ENCODE measurements at regions not wholly inside any gene's neighbourhood (a gene's known extent, or its start where the extent isn't known, plus 50 kb on each side); places are given as distances from the start of the nearest gene placed in this dataset.

DNA sequence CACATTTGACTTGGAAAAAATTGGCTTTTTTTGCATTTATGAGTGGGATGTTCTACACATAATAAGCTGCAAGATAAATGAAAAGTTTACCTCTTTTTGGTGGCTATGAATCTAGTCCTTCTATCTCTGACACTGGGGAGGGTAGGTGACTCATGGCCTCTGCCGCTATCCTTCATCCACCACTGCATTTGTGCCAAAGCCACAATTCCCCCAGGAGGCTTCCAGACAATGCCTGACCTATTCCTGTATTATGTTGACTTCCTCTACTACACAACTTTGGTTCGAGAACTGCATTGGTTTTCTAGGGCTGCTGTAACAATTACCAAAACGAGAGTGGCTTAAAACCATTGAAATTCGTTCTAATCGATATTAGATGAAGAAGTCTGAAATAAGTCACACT is 245.6 kb downstream of the TRAM1L1 start:
- Histone ChIP-seq H3K36me3 (ENCODE audit: control insufficient read depth in 3 of 3, insufficient read depth in 3 of 3, low read length in 3 of 3) (no peaks in the 10 kb centered on the region), H3K4me1 (ENCODE audit: control insufficient read depth in 3 of 3, insufficient read depth in 3 of 3, low read length in 3 of 3) (no peaks in the 10 kb centered on the region), H3K27me3 (ENCODE audit: control insufficient read depth in 3 of 3, insufficient read depth in 3 of 3, low read length in 3 of 3) (no peaks in the 10 kb centered on the region), H3K9me3 (ENCODE audit: control insufficient read depth in 3 of 3, low read length in 3 of 3) (no peaks in the 10 kb centered on the region), H3K27ac (ENCODE audit: low read depth, low read length) (no peak overlapping the region), H3K4me3 (ENCODE audit: low read length in 3 of 3) (no peak overlapping the region), H3K9ac (ENCODE audit: low read depth in 1 of 3, low read length in 3 of 3) (no peak overlapping the region)

DNA sequence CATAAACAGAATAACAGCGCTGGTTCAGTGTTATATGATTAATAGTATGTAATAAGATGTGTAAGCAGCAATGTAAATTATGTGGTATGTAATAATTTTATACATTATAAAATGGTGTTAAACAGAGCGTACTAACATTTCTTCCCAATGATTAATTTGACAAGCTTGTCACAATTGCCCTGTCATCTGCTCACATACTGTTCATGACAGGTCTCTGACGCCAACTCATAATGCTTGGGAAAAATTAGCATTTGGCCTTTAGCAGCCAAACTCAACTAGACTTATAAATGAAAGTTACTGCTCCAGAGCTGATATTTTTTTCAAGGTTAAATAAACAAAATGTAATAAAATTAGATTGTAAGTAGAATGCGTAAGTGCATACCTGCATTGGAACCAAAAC is 246.8 kb downstream of the TRAM1L1 start:
- no peak overlapping the region for H3K27ac ChIP-seq (ENCODE audit: low read depth, low read length)
- no peak overlapping the region for H3K9ac ChIP-seq (ENCODE audit: low read depth in 1 of 3, low read length in 3 of 3)
- H3K27me3 ChIP-seq (ENCODE audit: control insufficient read depth in 3 of 3, insufficient read depth in 3 of 3, low read length in 3 of 3): no peaks in the 10 kb centered on the region

DNA sequence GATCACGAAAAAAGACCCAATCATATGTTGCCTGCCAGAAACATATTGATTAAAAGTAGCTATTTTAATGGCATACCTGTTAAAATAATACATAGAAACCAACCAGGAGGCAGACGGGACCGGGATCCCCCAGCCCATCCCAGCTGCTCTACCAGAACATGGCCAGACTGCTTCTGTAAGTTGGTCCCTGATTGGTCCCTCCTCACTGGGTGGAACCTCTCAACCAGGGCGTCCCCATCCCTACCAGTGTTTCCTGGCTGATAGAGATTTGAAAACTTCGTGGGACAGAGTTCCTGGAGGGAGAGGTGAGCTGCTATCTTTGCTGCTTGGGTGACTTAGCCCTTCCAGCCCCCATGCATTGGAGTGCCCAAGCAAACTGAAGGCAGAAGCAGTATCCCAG is 256.2 kb downstream of the TRAM1L1 start:
- Histone ChIP-seq H3K4me3 (ENCODE audit: low read length in 3 of 3) (no peak overlapping the region), H3K36me3 (ENCODE audit: control insufficient read depth in 3 of 3, insufficient read depth in 3 of 3, low read length in 3 of 3) (no peaks in the 10 kb centered on the region), H3K27me3 (ENCODE audit: control insufficient read depth in 3 of 3, insufficient read depth in 3 of 3, low read length in 3 of 3) (no peaks in the 10 kb centered on the region), H3K27ac (ENCODE audit: low read depth, low read length) (no peak overlapping the region), H3K9me3 (ENCODE audit: control insufficient read depth in 3 of 3, low read length in 3 of 3) (no peaks in the 10 kb centered on the region), H3K4me1 (ENCODE audit: control insufficient read depth in 3 of 3, insufficient read depth in 3 of 3, low read length in 3 of 3) (no peaks in the 10 kb centered on the region), H3K9ac (ENCODE audit: low read depth in 1 of 3, low read length in 3 of 3) (no peak overlapping the region)

More for the DNA sequence above, 246.8 kb downstream of the TRAM1L1 start:
- Histone ChIP-seq H3K9me3 (ENCODE audit: control insufficient read depth in 3 of 3, low read length in 3 of 3) (no peaks in the 10 kb centered on the region), H3K36me3 (ENCODE audit: control insufficient read depth in 3 of 3, insufficient read depth in 3 of 3, low read length in 3 of 3) (no peaks in the 10 kb centered on the region), H3K4me1 (ENCODE audit: control insufficient read depth in 3 of 3, insufficient read depth in 3 of 3, low read length in 3 of 3) (no peaks in the 10 kb centered on the region), H3K4me3 (ENCODE audit: low read length in 3 of 3) (no peak overlapping the region)

DNA sequence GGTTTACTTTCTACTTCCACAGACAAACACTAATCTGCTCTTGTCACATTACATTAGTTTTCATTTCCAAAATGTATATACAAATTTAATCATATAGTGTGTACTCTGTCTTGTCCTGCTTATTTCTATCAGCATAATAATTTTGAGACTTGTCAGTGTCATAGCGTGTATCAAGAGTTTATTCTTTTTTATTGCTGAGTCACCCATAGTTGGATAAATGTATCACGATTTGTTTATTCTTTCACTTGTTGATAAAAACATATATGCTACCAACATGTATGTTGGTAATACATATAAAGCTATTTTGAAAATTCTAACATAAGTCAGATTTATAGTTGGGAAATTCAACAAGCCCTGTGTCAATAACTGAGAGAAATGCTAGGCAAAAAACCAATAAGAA is 261.2 kb downstream of the TRAM1L1 start:
- H3K36me3 ChIP-seq (ENCODE audit: control insufficient read depth in 3 of 3, insufficient read depth in 3 of 3, low read length in 3 of 3): no peaks in the 10 kb centered on the region
- H3K27ac ChIP-seq (ENCODE audit: low read depth, low read length): no peak overlapping the region
- no peak overlapping the region for H3K4me3 ChIP-seq (ENCODE audit: low read length in 3 of 3)
- no peaks in the 10 kb centered on the region for H3K9me3 ChIP-seq (ENCODE audit: control insufficient read depth in 3 of 3, low read length in 3 of 3)
- no peaks in the 10 kb centered on the region for H3K4me1 ChIP-seq (ENCODE audit: control insufficient read depth in 3 of 3, insufficient read depth in 3 of 3, low read length in 3 of 3)
- H3K27me3 ChIP-seq (ENCODE audit: control insufficient read depth in 3 of 3, insufficient read depth in 3 of 3, low read length in 3 of 3): no peaks in the 10 kb centered on the region
- H3K9ac ChIP-seq (ENCODE audit: low read depth in 1 of 3, low read length in 3 of 3): no peak overlapping the region

DNA sequence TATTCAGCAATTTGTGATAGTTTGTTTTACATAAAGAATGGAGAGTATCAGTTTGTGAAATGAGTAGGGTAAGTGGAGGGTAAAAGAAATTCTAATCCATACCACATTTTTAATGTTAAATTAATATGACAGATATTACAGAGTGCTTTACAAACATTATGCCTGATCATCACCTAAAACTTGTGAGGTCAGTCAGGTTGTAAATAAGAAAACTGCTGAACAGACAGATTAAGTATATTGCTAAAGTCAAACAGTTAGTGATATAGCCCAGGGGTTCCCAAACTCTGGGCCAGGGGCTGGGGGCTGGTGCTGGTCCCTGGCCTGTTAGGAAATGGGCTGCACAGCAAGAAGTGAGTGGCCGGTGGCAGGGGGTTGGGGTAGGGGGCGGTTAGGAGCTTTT is 273.6 kb downstream of the TRAM1L1 start:
- Histone ChIP-seq H3K4me3 (ENCODE audit: low read length in 3 of 3) (no peak overlapping the region), H3K27me3 (ENCODE audit: control insufficient read depth in 3 of 3, insufficient read depth in 3 of 3, low read length in 3 of 3) (no peaks in the 10 kb centered on the region), H3K27ac (ENCODE audit: low read depth, low read length) (no peak overlapping the region), H3K9me3 (ENCODE audit: control insufficient read depth in 3 of 3, low read length in 3 of 3) (no peaks in the 10 kb centered on the region), H3K4me1 (ENCODE audit: control insufficient read depth in 3 of 3, insufficient read depth in 3 of 3, low read length in 3 of 3) (no peaks in the 10 kb centered on the region), H3K36me3 (ENCODE audit: control insufficient read depth in 3 of 3, insufficient read depth in 3 of 3, low read length in 3 of 3) (no peaks in the 10 kb centered on the region), H3K9ac (ENCODE audit: low read depth in 1 of 3, low read length in 3 of 3) (no peak overlapping the region)

DNA sequence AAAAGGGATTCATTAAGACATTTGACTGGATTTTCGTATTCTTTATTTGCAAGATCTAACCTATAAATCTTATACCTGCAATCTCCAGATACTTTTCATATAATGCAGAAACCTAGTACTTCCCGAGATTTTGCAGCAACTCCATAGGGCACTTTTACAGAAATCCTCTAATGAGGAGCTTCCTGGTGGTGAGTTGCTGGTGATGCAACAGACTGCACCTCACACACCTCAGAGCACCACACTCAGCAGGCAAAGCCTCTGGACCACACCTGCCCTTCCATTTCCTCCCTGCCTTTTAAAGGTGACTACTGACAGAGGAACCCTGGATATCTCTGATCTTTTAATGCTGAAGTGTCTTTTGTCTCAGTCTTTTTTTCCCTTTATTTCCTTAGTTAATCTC is 289.4 kb downstream of the TRAM1L1 start:
- H3K4me1 ChIP-seq (ENCODE audit: control insufficient read depth in 3 of 3, insufficient read depth in 3 of 3, low read length in 3 of 3): no peaks in the 10 kb centered on the region
- H3K36me3 ChIP-seq (ENCODE audit: control insufficient read depth in 3 of 3, insufficient read depth in 3 of 3, low read length in 3 of 3): no peaks in the 10 kb centered on the region

DNA sequence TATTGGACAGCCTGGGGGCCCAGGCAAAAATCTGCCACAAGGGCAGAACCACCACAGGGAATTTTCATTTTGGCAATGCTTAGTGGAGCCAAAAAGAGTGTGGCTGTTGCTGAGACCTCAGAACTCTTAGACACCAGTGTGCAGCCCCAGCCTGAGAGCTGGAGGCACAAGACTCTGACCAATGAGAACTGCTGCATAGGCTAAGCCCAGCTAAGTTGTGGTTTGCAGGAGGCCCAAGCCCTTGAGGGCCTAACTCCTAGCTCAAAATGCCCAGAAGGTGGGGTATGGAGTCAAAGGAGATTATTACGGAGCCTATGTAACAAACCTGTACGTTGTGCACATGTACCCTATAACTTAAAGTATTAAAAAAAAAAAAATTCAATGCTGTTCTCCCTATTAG is 296.7 kb downstream of the TRAM1L1 start:
- Histone ChIP-seq H3K9me3 (ENCODE audit: control insufficient read depth in 3 of 3, low read length in 3 of 3) (no peaks in the 10 kb centered on the region), H3K27ac (ENCODE audit: low read depth, low read length) (no peak overlapping the region), H3K9ac (ENCODE audit: low read depth in 1 of 3, low read length in 3 of 3) (no peak overlapping the region), H3K27me3 (ENCODE audit: control insufficient read depth in 3 of 3, insufficient read depth in 3 of 3, low read length in 3 of 3) (no peaks in the 10 kb centered on the region), H3K36me3 (ENCODE audit: control insufficient read depth in 3 of 3, insufficient read depth in 3 of 3, low read length in 3 of 3) (no peaks in the 10 kb centered on the region), H3K4me1 (ENCODE audit: control insufficient read depth in 3 of 3, insufficient read depth in 3 of 3, low read length in 3 of 3) (no peaks in the 10 kb centered on the region), H3K4me3 (ENCODE audit: low read length in 3 of 3) (no peak overlapping the region)

More for the DNA sequence above, 289.4 kb downstream of the TRAM1L1 start:
- H3K9me3 ChIP-seq (ENCODE audit: control insufficient read depth in 3 of 3, low read length in 3 of 3): no peaks in the 10 kb centered on the region
- H3K4me3 ChIP-seq (ENCODE audit: low read length in 3 of 3): no peak overlapping the region
- no peak overlapping the region for H3K9ac ChIP-seq (ENCODE audit: low read depth in 1 of 3, low read length in 3 of 3)
- H3K27ac ChIP-seq (ENCODE audit: low read depth, low read length): no peak overlapping the region
- no peaks in the 10 kb centered on the region for H3K27me3 ChIP-seq (ENCODE audit: control insufficient read depth in 3 of 3, insufficient read depth in 3 of 3, low read length in 3 of 3)

DNA sequence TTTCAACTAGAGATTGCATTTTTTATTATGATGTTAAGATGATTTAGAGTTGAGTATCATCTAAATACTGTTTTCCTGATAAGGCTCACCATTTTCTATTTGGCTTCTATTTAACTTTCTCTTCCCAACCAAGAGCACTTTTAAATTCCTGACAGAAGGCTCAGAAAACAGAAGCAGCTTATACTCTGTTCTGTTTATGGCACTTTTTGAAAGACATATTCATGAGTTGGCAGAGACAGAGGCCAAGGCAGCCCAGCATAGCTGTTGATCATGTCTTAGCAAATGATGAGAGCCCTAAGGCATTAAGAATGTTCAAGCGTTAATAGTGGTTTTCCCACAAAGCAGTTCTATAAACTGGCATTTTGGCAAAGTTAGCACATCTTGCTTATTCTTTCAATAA is 330.3 kb downstream of the TRAM1L1 start:
- Histone ChIP-seq H3K4me1 (ENCODE audit: control insufficient read depth in 3 of 3, insufficient read depth in 3 of 3, low read length in 3 of 3) (no peaks in the 10 kb centered on the region), H3K36me3 (ENCODE audit: control insufficient read depth in 3 of 3, insufficient read depth in 3 of 3, low read length in 3 of 3) (no peaks in the 10 kb centered on the region), H3K27me3 (ENCODE audit: control insufficient read depth in 3 of 3, insufficient read depth in 3 of 3, low read length in 3 of 3) (no peaks in the 10 kb centered on the region), H3K27ac (ENCODE audit: low read depth, low read length) (no peak overlapping the region), H3K9ac (ENCODE audit: low read depth in 1 of 3, low read length in 3 of 3) (no peak overlapping the region), H3K9me3 (ENCODE audit: control insufficient read depth in 3 of 3, low read length in 3 of 3) (no peaks in the 10 kb centered on the region), H3K4me3 (ENCODE audit: low read length in 3 of 3) (no peak overlapping the region)

DNA sequence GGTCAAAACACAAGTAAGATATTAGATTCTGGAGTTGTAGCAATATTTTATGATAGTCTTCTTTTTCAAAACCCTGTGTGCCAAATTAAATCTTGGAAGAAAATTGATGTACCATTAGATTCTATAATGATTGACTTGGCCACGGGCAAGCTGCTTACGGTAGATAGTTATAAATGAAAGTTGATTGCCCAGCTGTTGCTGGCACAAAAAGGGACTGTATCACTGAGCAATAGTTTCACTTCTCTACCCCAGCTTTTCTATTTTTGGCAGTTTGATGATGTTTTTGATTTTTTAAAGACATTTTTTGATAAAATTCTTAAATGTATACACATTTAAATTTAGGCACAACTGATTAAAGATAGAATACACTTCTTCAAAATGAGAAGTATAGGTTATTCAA is 333.3 kb downstream of the TRAM1L1 start:
- H3K9ac ChIP-seq (ENCODE audit: low read depth in 1 of 3, low read length in 3 of 3): no peak overlapping the region
- no peaks in the 10 kb centered on the region for H3K9me3 ChIP-seq (ENCODE audit: control insufficient read depth in 3 of 3, low read length in 3 of 3)
- no peaks in the 10 kb centered on the region for H3K36me3 ChIP-seq (ENCODE audit: control insufficient read depth in 3 of 3, insufficient read depth in 3 of 3, low read length in 3 of 3)
- no peak overlapping the region for H3K27ac ChIP-seq (ENCODE audit: low read depth, low read length)
- H3K27me3 ChIP-seq (ENCODE audit: control insufficient read depth in 3 of 3, insufficient read depth in 3 of 3, low read length in 3 of 3): no peaks in the 10 kb centered on the region
- no peak overlapping the region for H3K4me3 ChIP-seq (ENCODE audit: low read length in 3 of 3)
- no peaks in the 10 kb centered on the region for H3K4me1 ChIP-seq (ENCODE audit: control insufficient read depth in 3 of 3, insufficient read depth in 3 of 3, low read length in 3 of 3)

DNA sequence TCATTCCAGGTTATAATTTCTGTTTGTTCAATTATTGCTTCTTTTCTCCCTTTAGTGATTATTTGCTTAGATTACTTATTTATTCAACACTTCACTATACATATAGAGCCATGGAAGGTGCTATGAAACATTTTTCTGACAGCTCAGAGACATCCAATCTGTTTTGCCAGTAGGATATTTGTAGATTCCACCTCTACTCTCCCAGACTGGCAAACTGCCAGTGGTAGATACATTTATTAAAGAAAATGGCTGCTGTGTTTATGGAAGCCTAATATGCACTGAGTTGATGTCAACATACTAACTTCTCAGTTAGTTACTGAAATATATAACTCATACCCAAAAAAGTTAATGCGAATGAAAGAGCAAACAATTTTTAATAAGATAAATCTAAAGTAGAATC is 348.6 kb downstream of the TRAM1L1 start:
- Histone ChIP-seq H3K36me3 (ENCODE audit: control insufficient read depth in 3 of 3, insufficient read depth in 3 of 3, low read length in 3 of 3) (no peaks in the 10 kb centered on the region), H3K9ac (ENCODE audit: low read depth in 1 of 3, low read length in 3 of 3) (no peak overlapping the region), H3K27me3 (ENCODE audit: control insufficient read depth in 3 of 3, insufficient read depth in 3 of 3, low read length in 3 of 3) (no peaks in the 10 kb centered on the region), H3K4me3 (ENCODE audit: low read length in 3 of 3) (no peak overlapping the region), H3K4me1 (ENCODE audit: control insufficient read depth in 3 of 3, insufficient read depth in 3 of 3, low read length in 3 of 3) (no peaks in the 10 kb centered on the region), H3K9me3 (ENCODE audit: control insufficient read depth in 3 of 3, low read length in 3 of 3) (no peaks in the 10 kb centered on the region), H3K27ac (ENCODE audit: low read depth, low read length) (no peak overlapping the region)

DNA sequence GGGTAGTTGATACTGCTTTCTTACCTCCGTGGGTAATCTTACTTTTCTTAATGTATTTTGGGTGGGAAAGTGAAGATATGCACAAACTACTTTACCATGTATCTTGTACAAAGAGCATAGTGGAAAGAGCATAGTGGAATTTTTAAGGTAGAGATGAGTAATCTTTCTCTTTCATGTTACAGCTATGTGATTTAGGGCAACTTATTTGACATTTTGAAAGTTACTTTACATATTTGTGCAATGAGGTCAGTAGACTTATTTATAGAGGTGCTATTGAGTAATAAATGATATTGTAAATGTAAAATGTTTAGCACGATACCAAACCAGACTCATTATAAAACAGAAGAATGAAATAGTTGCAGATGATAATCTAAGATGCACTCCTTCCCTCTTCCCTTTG is 351.2 kb downstream of the TRAM1L1 start:
- no peaks in the 10 kb centered on the region for H3K36me3 ChIP-seq (ENCODE audit: control insufficient read depth in 3 of 3, insufficient read depth in 3 of 3, low read length in 3 of 3)
- no peak overlapping the region for H3K4me3 ChIP-seq (ENCODE audit: low read length in 3 of 3)
- no peaks in the 10 kb centered on the region for H3K27me3 ChIP-seq (ENCODE audit: control insufficient read depth in 3 of 3, insufficient read depth in 3 of 3, low read length in 3 of 3)
- no peak overlapping the region for H3K27ac ChIP-seq (ENCODE audit: low read depth, low read length)
- no peaks in the 10 kb centered on the region for H3K4me1 ChIP-seq (ENCODE audit: control insufficient read depth in 3 of 3, insufficient read depth in 3 of 3, low read length in 3 of 3)
- H3K9me3 ChIP-seq (ENCODE audit: control insufficient read depth in 3 of 3, low read length in 3 of 3): no peaks in the 10 kb centered on the region
- H3K9ac ChIP-seq (ENCODE audit: low read depth in 1 of 3, low read length in 3 of 3): no peak overlapping the region
